Suprapubic skin (tissue), 4 donors: ENCODE measurements at regions not wholly inside any gene's neighbourhood (a gene's known extent, or its start where the extent isn't known, plus 50 kb on each side); places are given as distances from the start of the nearest gene placed in this dataset.

Source experiments
- DNase-seq, 2 donors: peaks; one replicate each; pipeline ENCODE4 v3.0.0-alpha.2; 2019; ENCODE audit warnings: low spot score in 2 of 2
- H3K27ac ChIP-seq: fragments of 200-600 bp; sonication (generic); one replicate; pipeline ENCODE4 v1.5.1; 2019
- H3K27me3 ChIP-seq: fragments of 200-600 bp; sonication (generic); one replicate; pipeline ENCODE4 v1.5.1; 2019
- H3K36me3 ChIP-seq: fragments of 200-600 bp; sonication (generic); one replicate; pipeline ENCODE4 v1.5.1; 2019
- H3K4me1 ChIP-seq: fragments of 200-600 bp; sonication (generic); one replicate; pipeline ENCODE4 v1.5.1; 2019
- H3K4me3 ChIP-seq: fragments of 200-600 bp; sonication (generic); one replicate; pipeline ENCODE4 v1.5.1; 2019; ENCODE audit warnings: mild to moderate bottlenecking
- H3K9me3 ChIP-seq: fragments of 200-600 bp; sonication (generic); one replicate; pipeline ENCODE4 v1.5.1; 2019
- EP300 ChIP-seq: sonication (generic); formaldehyde crosslinking; IDR thresholded peaks from one replicate; pipeline ENCODE4 v1.6.1; 2017; ENCODE audit warnings: antibody characterized with exemption
- POLR2A ChIP-seq, 2 donors: fragments of 450-650 bp; IDR thresholded peaks; one replicate each; pipeline ENCODE4 v1.6.1; 2017; ENCODE audit warnings: antibody characterized with exemption in 2 of 2, mild to moderate bottlenecking in 2 of 2, moderate library complexity in 2 of 2
- POLR2AphosphoS5 ChIP-seq, 3 donors: sonication (generic); formaldehyde crosslinking; IDR thresholded peaks; one replicate each; pipeline ENCODE4 v1.6.1; 2017; ENCODE audit warnings: antibody characterized with exemption in 3 of 3
- WGBS: methylation state at CpG from one replicate; pipeline ENCODE4 v1.1.5; 2018; 5-methylcytosine and 5-hydroxymethylcytosine counted together
- TF ChIP-seq, protein P1 (sequence below), 2 donors: fragments of 200-600 bp in 1 of 2; fragments of 450-650 bp in 1 of 2; sonication (generic) in 1 of 2; IDR thresholded peaks; one replicate each; pipeline ENCODE4 v1.5.1; 2016 to 2019; ENCODE audit warnings: antibody characterized with exemption in 2 of 2, mild to moderate bottlenecking in 1 of 2, moderate library complexity in 1 of 2

- Histone ChIP-seq H3K36me3 (no peaks in the 10 kb centered on the region), H3K9me3 (no peaks in the 10 kb centered on the region), H3K27ac (no peak overlapping the region), H3K27me3 (no peaks in the 10 kb centered on the region), H3K4me3 (no peak overlapping the region), H3K4me1 (no peaks in the 10 kb centered on the region)
- whole genome bisulfite sequencing: 27% methylated on average over 4 of the region's 4 CpGs
- DNase-seq: no peak
- no peak for TF ChIP-seq EP300
- TF ChIP-seq POLR2A (IDR thresholded peaks at IDR 0.05): no peak
- TF ChIP-seq, protein P1, sequence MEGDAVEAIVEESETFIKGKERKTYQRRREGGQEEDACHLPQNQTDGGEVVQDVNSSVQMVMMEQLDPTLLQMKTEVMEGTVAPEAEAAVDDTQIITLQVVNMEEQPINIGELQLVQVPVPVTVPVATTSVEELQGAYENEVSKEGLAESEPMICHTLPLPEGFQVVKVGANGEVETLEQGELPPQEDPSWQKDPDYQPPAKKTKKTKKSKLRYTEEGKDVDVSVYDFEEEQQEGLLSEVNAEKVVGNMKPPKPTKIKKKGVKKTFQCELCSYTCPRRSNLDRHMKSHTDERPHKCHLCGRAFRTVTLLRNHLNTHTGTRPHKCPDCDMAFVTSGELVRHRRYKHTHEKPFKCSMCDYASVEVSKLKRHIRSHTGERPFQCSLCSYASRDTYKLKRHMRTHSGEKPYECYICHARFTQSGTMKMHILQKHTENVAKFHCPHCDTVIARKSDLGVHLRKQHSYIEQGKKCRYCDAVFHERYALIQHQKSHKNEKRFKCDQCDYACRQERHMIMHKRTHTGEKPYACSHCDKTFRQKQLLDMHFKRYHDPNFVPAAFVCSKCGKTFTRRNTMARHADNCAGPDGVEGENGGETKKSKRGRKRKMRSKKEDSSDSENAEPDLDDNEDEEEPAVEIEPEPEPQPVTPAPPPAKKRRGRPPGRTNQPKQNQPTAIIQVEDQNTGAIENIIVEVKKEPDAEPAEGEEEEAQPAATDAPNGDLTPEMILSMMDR (IDR thresholded peaks at IDR 0.05): no peak
- no peak for TF ChIP-seq POLR2AphosphoS5 (IDR thresholded peaks at IDR 0.05)
Measured at GRCh38 chr7:94133460-94133859, 129.3 kb upstream of the BET1 start.

GRCh38 chr7:94135180-94135579 lies 131.0 kb upstream of the BET1 start:
- Histone ChIP-seq H3K27me3 (no peaks in the 10 kb centered on the region), H3K4me3 (no peak overlapping the region), H3K4me1 (no peaks in the 10 kb centered on the region), H3K9me3 (no peaks in the 10 kb centered on the region), H3K36me3 (no peaks in the 10 kb centered on the region), H3K27ac (no peak overlapping the region)
- TF ChIP-seq, protein P1 (IDR thresholded peaks at IDR 0.05): no peak
- TF ChIP-seq POLR2AphosphoS5 (IDR thresholded peaks at IDR 0.05) (no peak), EP300 (no peak), POLR2A (IDR thresholded peaks at IDR 0.05) (no peak)
- DNase-seq: no peak
- WGBS: 74% methylated on average over 1 of the region's 1 CpG

DNA sequence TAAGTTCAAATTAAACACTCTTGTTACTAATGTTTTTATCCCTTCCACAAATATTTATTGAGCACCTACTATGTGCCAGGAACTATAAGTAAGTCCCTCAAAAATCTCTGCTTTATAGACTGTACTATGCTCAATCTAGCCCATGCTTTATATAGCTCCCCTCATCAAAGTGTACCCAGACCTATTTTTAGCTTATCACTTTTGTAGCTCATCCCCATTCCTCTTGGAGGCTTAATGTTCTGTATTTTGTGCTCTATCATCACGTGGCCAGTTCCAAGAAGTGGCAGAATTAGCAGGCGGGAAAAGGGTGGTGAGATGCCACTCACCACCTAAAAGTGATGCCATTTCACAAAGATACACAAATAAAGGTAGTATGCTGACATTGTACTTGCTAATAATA lies 138.1 kb upstream of the BET1 start:
- Histone ChIP-seq H3K4me3 (no peak overlapping the region), H3K36me3 (no peaks in the 10 kb centered on the region), H3K4me1 (no peaks in the 10 kb centered on the region), H3K9me3 (no peaks in the 10 kb centered on the region), H3K27me3 (no peaks in the 10 kb centered on the region), H3K27ac (no peak overlapping the region)
- WGBS: 78% methylated on average over 2 of the region's 2 CpGs
- TF ChIP-seq EP300 (no peak), POLR2AphosphoS5 (IDR thresholded peaks at IDR 0.05) (no peak), POLR2A (IDR thresholded peaks at IDR 0.05) (no peak)
- TF ChIP-seq, protein P1 (IDR thresholded peaks at IDR 0.05): no peak
- DNase-seq: no peak

- no peaks in the 10 kb centered on the region for H3K27me3 ChIP-seq
- no peaks in the 10 kb centered on the region for H3K4me1 ChIP-seq
- no peak overlapping the region for H3K4me3 ChIP-seq
- H3K9me3 ChIP-seq: no peaks in the 10 kb centered on the region
- 32% methylated on average over 2 of the region's 2 CpGs for WGBS
- DNase-seq: no peak
- no peak overlapping the region for H3K27ac ChIP-seq
- no peaks in the 10 kb centered on the region for H3K36me3 ChIP-seq
- TF ChIP-seq EP300 (no peak), POLR2A (IDR thresholded peaks at IDR 0.05) (no peak), POLR2AphosphoS5 (IDR thresholded peaks at IDR 0.05) (no peak)
Measured at GRCh38 chr7:94145602-94146001, 141.4 kb upstream of the BET1 start.

- WGBS: 78% methylated on average over 6 of the region's 6 CpGs
- no peak for DNase-seq
- Histone ChIP-seq H3K36me3 (no peaks in the 10 kb centered on the region), H3K27me3 (no peaks in the 10 kb centered on the region), H3K27ac (no peak overlapping the region), H3K9me3 (no peaks in the 10 kb centered on the region), H3K4me3 (no peak overlapping the region), H3K4me1 (no peaks in the 10 kb centered on the region)
- TF ChIP-seq EP300 (no peak), POLR2AphosphoS5 (IDR thresholded peaks at IDR 0.05) (no peak), POLR2A (IDR thresholded peaks at IDR 0.05) (no peak)
- TF ChIP-seq, protein P1 (IDR thresholded peaks at IDR 0.05): no peak
Measured at GRCh38 chr7:94146408-94146807, 142.3 kb upstream of the BET1 start.
